ENCODE measurements at regions not wholly inside any gene's neighbourhood (a gene's known extent, or its start where the extent isn't known, plus 50 kb on each side); places are given as distances from the start of the nearest gene placed in this dataset.

- TF ChIP-seq, protein P1, sequence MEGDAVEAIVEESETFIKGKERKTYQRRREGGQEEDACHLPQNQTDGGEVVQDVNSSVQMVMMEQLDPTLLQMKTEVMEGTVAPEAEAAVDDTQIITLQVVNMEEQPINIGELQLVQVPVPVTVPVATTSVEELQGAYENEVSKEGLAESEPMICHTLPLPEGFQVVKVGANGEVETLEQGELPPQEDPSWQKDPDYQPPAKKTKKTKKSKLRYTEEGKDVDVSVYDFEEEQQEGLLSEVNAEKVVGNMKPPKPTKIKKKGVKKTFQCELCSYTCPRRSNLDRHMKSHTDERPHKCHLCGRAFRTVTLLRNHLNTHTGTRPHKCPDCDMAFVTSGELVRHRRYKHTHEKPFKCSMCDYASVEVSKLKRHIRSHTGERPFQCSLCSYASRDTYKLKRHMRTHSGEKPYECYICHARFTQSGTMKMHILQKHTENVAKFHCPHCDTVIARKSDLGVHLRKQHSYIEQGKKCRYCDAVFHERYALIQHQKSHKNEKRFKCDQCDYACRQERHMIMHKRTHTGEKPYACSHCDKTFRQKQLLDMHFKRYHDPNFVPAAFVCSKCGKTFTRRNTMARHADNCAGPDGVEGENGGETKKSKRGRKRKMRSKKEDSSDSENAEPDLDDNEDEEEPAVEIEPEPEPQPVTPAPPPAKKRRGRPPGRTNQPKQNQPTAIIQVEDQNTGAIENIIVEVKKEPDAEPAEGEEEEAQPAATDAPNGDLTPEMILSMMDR (IDR thresholded peaks at IDR 0.05), result no peak
- no peak for TF ChIP-seq POLR2A (IDR thresholded peaks at IDR 0.05)
- H3K4me1 ChIP-seq, result no peaks in the 10 kb centered on the region
- H3K36me3 ChIP-seq (ENCODE audit: low read depth, missing control alignments), result no peaks in the 10 kb centered on the region
- no peaks in the 10 kb centered on the region for H3K27me3 ChIP-seq
- no peaks in the 10 kb centered on the region for H3K9me3 ChIP-seq
- intact Hi-C loops (cut with DNase I; ENCODE audit: low total_unique reads), result no loop called here
- DNase-seq, result no peak
- H3K4me3 ChIP-seq, result no peak overlapping the region
- WGBS, 2 donors, result 89 to 96% methylated on average over 2 of the region's 2 CpGs
- no peak overlapping the region for H3K27ac ChIP-seq
Observed at GRCh38 chr10:42948040-42948439, 128.8 kb upstream of the RET start.

- H3K4me1 ChIP-seq, result no peaks in the 10 kb centered on the region
- no peaks in the 10 kb centered on the region for H3K36me3 ChIP-seq (ENCODE audit: low read depth, missing control alignments)
- H3K4me3 ChIP-seq, result no peak overlapping the region
- intact Hi-C loops (cut with DNase I; ENCODE audit: low total_unique reads), result no loop called here
- H3K9me3 ChIP-seq, result no peaks in the 10 kb centered on the region
- H3K27ac ChIP-seq, result no peak overlapping the region
- DNase-seq, result no peak
- TF ChIP-seq, protein P1 (IDR thresholded peaks at IDR 0.05), result no peak
- TF ChIP-seq POLR2A (IDR thresholded peaks at IDR 0.05), result no peak
- no peaks in the 10 kb centered on the region for H3K27me3 ChIP-seq
- WGBS, 2 donors, result 80 to 94% methylated on average over 2 of the region's 2 CpGs
Observed at GRCh38 chr10:42949287-42949686, 127.6 kb upstream of the RET start.

DNA sequence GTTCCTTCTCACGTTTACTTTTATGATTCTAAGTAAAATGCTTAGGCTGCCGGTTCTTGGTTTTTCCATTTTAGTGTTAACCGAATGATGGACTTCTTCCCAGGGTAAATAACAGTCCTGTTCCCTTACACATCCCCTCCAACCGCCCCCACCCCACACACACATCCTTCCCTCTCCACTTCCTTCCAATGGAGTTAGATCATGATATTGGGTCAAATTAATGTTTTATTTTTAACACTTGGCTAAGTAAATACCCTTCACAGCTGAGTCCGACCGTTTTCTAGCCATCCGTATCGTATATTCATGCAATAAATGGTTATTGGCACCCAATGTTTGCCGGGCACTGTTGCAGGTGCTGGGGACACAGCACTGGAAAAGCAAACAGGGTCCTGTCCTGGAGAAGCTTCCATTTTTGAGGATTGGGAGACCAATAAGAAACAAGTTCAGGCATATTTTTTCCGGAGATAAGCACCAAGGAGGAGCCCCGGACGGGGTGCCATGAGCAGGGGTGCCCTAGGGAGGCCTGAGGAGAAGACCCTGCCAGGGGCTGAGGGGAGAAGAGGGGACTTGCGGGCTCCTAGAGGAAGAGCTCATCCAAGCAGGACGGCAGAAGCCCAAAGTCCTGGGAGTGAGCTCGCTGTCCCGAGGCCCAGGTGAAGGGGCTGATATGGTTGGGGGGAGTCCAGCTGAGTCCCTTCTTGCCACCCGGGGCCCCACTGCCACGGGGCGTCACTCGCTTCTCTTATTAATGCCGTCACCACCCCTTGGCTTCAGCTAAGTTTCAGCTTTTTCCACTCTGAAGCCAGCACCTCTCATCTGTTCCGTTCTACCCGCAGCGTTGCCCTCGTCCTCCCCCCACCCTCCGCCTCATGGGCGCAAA lies 126.0 kb upstream of the RET start:
- Histone ChIP-seq H3K27ac (no peak overlapping the region), H3K4me3 (peak overlapping the region in 1 of 2 donors; percentile 29), H3K36me3 (ENCODE audit: low read depth, missing control alignments) (no peaks in the 10 kb centered on the region), H3K4me1 (no peaks in the 10 kb centered on the region), H3K9me3 (no peaks in the 10 kb centered on the region), H3K27me3 (no peaks in the 10 kb centered on the region)
- 41 to 42% methylated on average over 27 of the region's 27 CpGs for WGBS, 2 donors
- no peak for TF ChIP-seq POLR2A (IDR thresholded peaks at IDR 0.05)
- TF ChIP-seq, protein P1 (IDR thresholded peaks at IDR 0.05), result no peak
- no peak for DNase-seq
- intact Hi-C loops (cut with DNase I; ENCODE audit: low total_unique reads), result no loop called here

- Histone ChIP-seq H3K27ac (no peak overlapping the region), H3K4me1 (no peaks in the 10 kb centered on the region), H3K9me3 (no peaks in the 10 kb centered on the region), H3K4me3 (peak overlapping the region in 1 of 2 donors; percentile 29), H3K36me3 (ENCODE audit: low read depth, missing control alignments) (no peaks in the 10 kb centered on the region), H3K27me3 (no peaks in the 10 kb centered on the region)
- no peak for TF ChIP-seq POLR2A (IDR thresholded peaks at IDR 0.05)
- TF ChIP-seq, protein P1 (IDR thresholded peaks at IDR 0.05), result no peak
- intact Hi-C loops (cut with DNase I; ENCODE audit: low total_unique reads), result no loop called here
- peak; percentile 15 for DNase-seq
- 7 to 9% methylated on average over 3 to 39 of the region's 39 CpGs for whole genome bisulfite sequencing, 2 donors
Observed at GRCh38 chr10:42951486-42952251, 125.2 kb upstream of the RET start.

Data from testis (tissue), 2 donors.